Mesenchymal stem cell (in vitro differentiated cells and primary cell): ENCODE measurements at regions not wholly inside any gene's neighbourhood (a gene's known extent, or its start where the extent isn't known, plus 50 kb on each side); places are given as distances from the start of the nearest gene placed in this dataset.

Experiments
- DNase-seq: peaks from one replicate; pipeline ENCODE4 v3.0.0-alpha.2; 2013
- H2AFZ ChIP-seq: one replicate; pipeline ENCODE4 v1.6.1; 2013; ENCODE audit warnings: low read depth, mild to moderate bottlenecking, control low read depth, inconsistent platforms, low read length, moderate library complexity
- H2AK5ac ChIP-seq: 2 replicates; pipeline ENCODE4 v1.6.1; 2013; ENCODE audit warnings: low read length, moderate library complexity, mild to moderate bottlenecking, inconsistent platforms; ENCODE audit not compliant: severe bottlenecking
- H2BK120ac ChIP-seq: one replicate; pipeline ENCODE4 v1.6.1; 2013; ENCODE audit warnings: low read depth, mild to moderate bottlenecking, inconsistent platforms, low read length, moderate library complexity
- H2BK12ac ChIP-seq, 2 experiments: one replicate each; pipeline ENCODE4 v1.6.1; 2013; ENCODE audit warnings: inconsistent platforms in 2 of 2, low read length in 2 of 2, mild to moderate bottlenecking in 2 of 2, moderate library complexity in 2 of 2, control low read depth in 1 of 2
- H2BK15ac ChIP-seq: one replicate; pipeline ENCODE4 v1.6.1; 2013; ENCODE audit warnings: mild to moderate bottlenecking, low read depth, inconsistent platforms; ENCODE audit not compliant: poor library complexity, severe bottlenecking
- H2BK5ac ChIP-seq: 2 replicates; pipeline ENCODE4 v1.6.1; 2013; ENCODE audit warnings: low read depth, mild to moderate bottlenecking, low read length, control low read depth, inconsistent platforms; ENCODE audit not compliant: poor library complexity, severe bottlenecking
- H3K14ac ChIP-seq, 2 experiments: one replicate each; pipeline ENCODE4 v1.6.1; 2013; ENCODE audit warnings: inconsistent platforms in 2 of 2, low read length in 2 of 2, control low read depth in 1 of 2, mild to moderate bottlenecking in 1 of 2, moderate library complexity in 1 of 2
- H3K18ac ChIP-seq, 2 experiments: one replicate each; pipeline ENCODE4 v1.6.1; 2013; ENCODE audit warnings: inconsistent platforms in 2 of 2, low read length in 2 of 2, control low read depth in 1 of 2, low read depth in 1 of 2, mild to moderate bottlenecking in 1 of 2
- H3K23ac ChIP-seq, 2 experiments: one replicate each; pipeline ENCODE4 v1.6.1; 2013; ENCODE audit warnings: inconsistent platforms in 2 of 2, low read length in 2 of 2, mild to moderate bottlenecking in 2 of 2, moderate library complexity in 2 of 2, control low read depth in 1 of 2
- H3K27ac ChIP-seq: 2 replicates; pipeline ENCODE4 v1.5.1; 2013; ENCODE audit warnings: mild to moderate bottlenecking, moderate library complexity, low read length, control low read depth, inconsistent platforms; ENCODE audit not compliant: poor library complexity, severe bottlenecking
- H3K27me3 ChIP-seq, 2 experiments: 2 replicates each; pipeline versions ENCODE4 v1.6.1 to v1.7.0; 2013; ENCODE audit warnings: low read length in 2 of 2, mild to moderate bottlenecking in 2 of 2, moderate library complexity in 2 of 2, control low read depth in 1 of 2, inconsistent platforms in 1 of 2; ENCODE audit not compliant: control insufficient read depth in 1 of 2, insufficient read depth in 1 of 2
- H3K36me3 ChIP-seq, 2 experiments: 2 replicates each; pipeline versions ENCODE4 v1.6.1 to v1.7.0; 2013; ENCODE audit warnings: low read length in 2 of 2, control low read depth in 1 of 2, inconsistent platforms in 1 of 2, low read depth in 1 of 2, mild to moderate bottlenecking in 1 of 2; ENCODE audit not compliant: insufficient read depth in 2 of 2, control insufficient read depth in 1 of 2
- H3K4ac ChIP-seq, 2 experiments: one replicate each; pipeline ENCODE4 v1.6.1; 2013; ENCODE audit warnings: inconsistent platforms in 2 of 2, low read length in 2 of 2, mild to moderate bottlenecking in 2 of 2, moderate library complexity in 2 of 2, control low read depth in 1 of 2, low read depth in 1 of 2
- H3K4me1 ChIP-seq: 2 replicates; pipeline ENCODE4 v1.6.1; 2013; ENCODE audit warnings: low read depth, low read length, control low read depth; ENCODE audit not compliant: control insufficient read depth, insufficient read depth
- H3K4me2 ChIP-seq: 2 replicates; pipeline ENCODE4 v1.6.1; 2013; ENCODE audit warnings: low read length, mild to moderate bottlenecking, inconsistent platforms; ENCODE audit not compliant: poor library complexity, severe bottlenecking
- H3K4me3 ChIP-seq, 2 experiments: 2 replicates each; pipeline versions ENCODE4 v1.5.1 to v1.7.0; 2013; ENCODE audit warnings: low read length in 2 of 2, mild to moderate bottlenecking in 2 of 2, control low read depth in 1 of 2, low read depth in 1 of 2; ENCODE audit not compliant: insufficient read depth in 1 of 2
- H3K79me1 ChIP-seq: replicated peaks from 2 replicates; pipeline ENCODE4 v1.6.1; 2013; ENCODE audit warnings: mild to moderate bottlenecking, control low read depth, low read length, inconsistent platforms; ENCODE audit not compliant: poor library complexity, severe bottlenecking
- H3K9ac ChIP-seq: 2 replicates; pipeline ENCODE4 v1.7.0; 2013; ENCODE audit warnings: mild to moderate bottlenecking, low read length, moderate library complexity
- H3K9me3 ChIP-seq: 2 replicates; pipeline ENCODE4 v1.7.0; 2013; ENCODE audit warnings: mild to moderate bottlenecking, low read length; ENCODE audit not compliant: control insufficient read depth
- H4K8ac ChIP-seq: one replicate; pipeline ENCODE4 v1.6.1; 2013; ENCODE audit warnings: inconsistent platforms, mild to moderate bottlenecking, low read length, moderate library complexity
- H4K91ac ChIP-seq: one replicate; pipeline ENCODE4 v1.6.1; 2013; ENCODE audit warnings: mild to moderate bottlenecking, low read length, inconsistent platforms
- WGBS: methylation state at CpG from one replicate; pipeline ENCODE4 v1.1.7; 2013; ENCODE audit warnings: mixed read lengths; 5-methylcytosine and 5-hydroxymethylcytosine counted together

DNA sequence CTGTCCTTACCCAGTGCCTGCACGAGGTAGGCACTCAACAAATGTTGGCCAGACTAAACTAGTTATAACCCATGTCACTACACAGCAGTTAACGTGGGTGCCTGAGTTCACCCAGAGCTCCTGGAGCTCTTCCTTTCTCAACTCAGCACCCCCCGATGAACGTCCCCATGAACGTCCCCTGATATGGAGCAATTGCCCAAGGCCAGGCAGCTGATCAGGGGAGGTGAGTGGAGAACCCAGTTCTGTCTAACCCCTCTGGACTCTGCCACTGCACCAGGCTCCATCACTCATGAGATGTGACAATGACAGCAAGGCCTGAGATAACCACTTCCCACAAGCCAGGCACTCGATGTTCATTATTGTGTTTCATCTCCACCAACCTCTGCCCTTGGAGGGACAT lies 199.0 kb downstream of the BCL11B start:
- H2AK5ac ChIP-seq: no peak overlapping the region
- no peaks in the 10 kb centered on the region for H3K79me1 ChIP-seq
- H3K4me1 ChIP-seq: no peaks in the 10 kb centered on the region
- H3K27ac ChIP-seq: no peak overlapping the region
- peaks cover 12% of the 10 kb centered on the region for H3K9me3 ChIP-seq
- H3K14ac ChIP-seq: no peak overlapping the region
- H2BK5ac ChIP-seq: no peak overlapping the region
- no peak overlapping the region for H4K91ac ChIP-seq
- H3K18ac ChIP-seq: no peak overlapping the region
- no peaks in the 10 kb centered on the region for H3K36me3 ChIP-seq
- DNase-seq: no peak
- H3K4me2 ChIP-seq: no peak overlapping the region
- no peak overlapping the region for H3K9ac ChIP-seq
- no peak overlapping the region for H4K8ac ChIP-seq
- no peak overlapping the region for H2AFZ ChIP-seq
- H2BK15ac ChIP-seq: no peak overlapping the region
- H3K27me3 ChIP-seq: no peaks in the 10 kb centered on the region
- 64% methylated on average over 6 of the region's 6 CpGs for WGBS
- H2BK120ac ChIP-seq: no peak overlapping the region
- H2BK12ac ChIP-seq: no peak overlapping the region
- no peak overlapping the region for H3K4ac ChIP-seq
- no peak overlapping the region for H3K23ac ChIP-seq
- H3K4me3 ChIP-seq: no peak overlapping the region

DNA sequence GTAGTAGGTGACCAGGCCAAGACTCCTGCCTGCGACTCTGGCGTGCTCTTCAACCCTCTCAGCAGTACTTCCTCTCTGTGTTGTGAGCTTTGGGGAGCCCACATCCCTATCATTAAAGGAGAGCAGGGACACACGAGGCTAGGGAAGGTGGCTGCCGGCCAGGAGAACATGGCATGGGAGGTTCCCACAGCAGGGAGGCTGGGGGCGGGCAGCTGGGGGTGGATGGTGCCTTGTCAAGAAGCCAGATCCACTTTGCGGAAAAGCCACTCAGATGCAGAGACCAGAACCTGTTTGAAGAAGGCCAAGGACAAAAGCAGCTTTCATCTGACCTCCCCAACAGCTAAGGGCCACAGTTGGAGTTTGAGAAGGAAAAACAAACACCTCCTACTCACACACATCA lies 198.6 kb downstream of the BCL11B start:
- DNase-seq: no peak
- Histone ChIP-seq H3K27ac (no peak overlapping the region), H3K23ac (no peak overlapping the region), H2BK12ac (no peak overlapping the region), H3K4me3 (no peak overlapping the region), H3K14ac (no peak overlapping the region), H2AK5ac (no peak overlapping the region), H2BK5ac (no peak overlapping the region), H2AFZ (no peak overlapping the region), H3K79me1 (no peaks in the 10 kb centered on the region), H3K4ac (no peak overlapping the region), H2BK15ac (no peak overlapping the region), H3K9me3 (peaks cover 10% of the 10 kb centered on the region), H3K36me3 (no peaks in the 10 kb centered on the region), H4K8ac (no peak overlapping the region), H3K4me2 (no peak overlapping the region), H3K9ac (no peak overlapping the region), H4K91ac (no peak overlapping the region), H3K4me1 (no peaks in the 10 kb centered on the region), H3K27me3 (no peaks in the 10 kb centered on the region), H2BK120ac (no peak overlapping the region), H3K18ac (no peak overlapping the region)
- 82% methylated on average over 6 of the region's 6 CpGs for WGBS

DNA sequence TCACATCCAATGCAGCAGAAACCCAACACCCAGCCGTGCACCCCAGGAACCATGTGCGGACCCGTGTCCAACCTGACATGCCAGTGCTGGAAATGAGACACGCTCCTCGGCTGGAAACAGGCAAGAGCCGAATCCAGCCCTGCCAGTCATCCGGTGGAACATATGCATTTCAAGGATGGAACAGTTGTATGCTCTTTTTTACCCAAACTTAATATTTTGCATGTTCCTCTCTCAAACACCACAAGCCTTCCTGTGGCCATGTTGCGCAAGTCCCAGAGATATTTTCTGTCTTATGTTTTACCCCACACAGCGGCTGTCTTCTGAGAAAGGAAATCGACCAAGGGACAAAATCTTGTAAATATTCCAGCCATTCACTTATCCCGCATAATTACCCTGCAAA lies 196.9 kb downstream of the BCL11B start:
- no peak overlapping the region for H3K18ac ChIP-seq
- no peak overlapping the region for H4K91ac ChIP-seq
- DNase-seq: no peak
- no peaks in the 10 kb centered on the region for H3K79me1 ChIP-seq
- no peak overlapping the region for H2BK120ac ChIP-seq
- no peak overlapping the region for H3K9ac ChIP-seq
- H3K36me3 ChIP-seq: no peaks in the 10 kb centered on the region
- H3K23ac ChIP-seq: no peak overlapping the region
- no peak overlapping the region for H3K4me2 ChIP-seq
- WGBS: 88% methylated on average over 11 of the region's 11 CpGs
- peaks cover 12% of the 10 kb centered on the region for H3K9me3 ChIP-seq
- H3K4me1 ChIP-seq: no peaks in the 10 kb centered on the region
- H3K4me3 ChIP-seq: no peak overlapping the region
- no peak overlapping the region for H2BK5ac ChIP-seq
- no peak overlapping the region for H2AK5ac ChIP-seq
- H3K4ac ChIP-seq: no peak overlapping the region
- no peak overlapping the region for H2BK15ac ChIP-seq
- H3K27me3 ChIP-seq: no peaks in the 10 kb centered on the region
- H2BK12ac ChIP-seq: no peak overlapping the region
- no peak overlapping the region for H3K27ac ChIP-seq
- no peak overlapping the region for H4K8ac ChIP-seq
- no peak overlapping the region for H3K14ac ChIP-seq
- H2AFZ ChIP-seq: no peak overlapping the region

- Histone ChIP-seq H3K4me1 (no peaks in the 10 kb centered on the region), H3K27me3 (no peaks in the 10 kb centered on the region), H2BK5ac (no peak overlapping the region), H4K91ac (no peak overlapping the region), H3K79me1 (no peaks in the 10 kb centered on the region), H2AK5ac (no peak overlapping the region), H2AFZ (no peak overlapping the region), H2BK120ac (no peak overlapping the region), H3K18ac (no peak overlapping the region), H3K4me3 (no peak overlapping the region), H3K9ac (no peak overlapping the region), H3K4ac (no peak overlapping the region), H3K9me3 (peaks cover 17% of the 10 kb centered on the region), H2BK15ac (no peak overlapping the region), H3K23ac (no peak overlapping the region), H3K14ac (no peak overlapping the region), H3K36me3 (no peaks in the 10 kb centered on the region), H2BK12ac (no peak overlapping the region), H3K27ac (no peak overlapping the region), H4K8ac (no peak overlapping the region), H3K4me2 (no peak overlapping the region)
- DNase-seq: no peak
- WGBS: 66% methylated on average over 4 of the region's 5 CpGs
Observed at GRCh38 chr14:99075771-99076375, 196.1 kb downstream of the BCL11B start.
